GM18870 (cell line): ENCODE measurements at regions not wholly inside any gene's neighbourhood (a gene's known extent, or its start where the extent isn't known, plus 50 kb on each side); places are given as distances from the start of the nearest gene placed in this dataset.

Experiments
- ATAC-seq: cut with Tn5 transposase; IDR thresholded peaks from one replicate; pipeline ENCODE4 v1.9.1; 2021; ENCODE audit warnings: moderate library complexity; ENCODE audit not compliant: unreplicated experiment

- no peak for ATAC-seq
These were observed 141.5 kb upstream of the PDE10A start for GRCh38 chr6:165804331-165805066.

GRCh38 chr6:165800337-165800736, 137.3 kb upstream of the PDE10A start:
- no peak for ATAC-seq

- no peak for ATAC-seq
These were observed 136.5 kb upstream of the PDE10A start for GRCh38 chr6:165799391-165800153.

GRCh38 chr6:165798991-165799390, 135.9 kb upstream of the PDE10A start:
- ATAC-seq: no peak

GRCh38 chr6:165794179-165794601, 131.1 kb upstream of the PDE10A start:
- ATAC-seq: no peak

GRCh38 chr6:165793287-165793825, 130.3 kb upstream of the PDE10A start:
- ATAC-seq: no peak

GRCh38 chr6:165791876-165792437, 128.9 kb upstream of the PDE10A start:
- no peak for ATAC-seq

- no peak for ATAC-seq
These were observed 128.3 kb upstream of the PDE10A start for GRCh38 chr6:165791306-165791705.

- ATAC-seq: no peak
These were observed 119.8 kb upstream of the PDE10A start for GRCh38 chr6:165782812-165783211.

GRCh38 chr6:165782134-165782533, 119.1 kb upstream of the PDE10A start:
- ATAC-seq: no peak

- no peak for ATAC-seq
These were observed 114.6 kb upstream of the PDE10A start for GRCh38 chr6:165777680-165778079.

GRCh38 chr6:165776691-165777090, 113.7 kb upstream of the PDE10A start:
- ATAC-seq: no peak

- ATAC-seq: no peak
These were observed 112.7 kb upstream of the PDE10A start for GRCh38 chr6:165775721-165776120.

- ATAC-seq: no peak
These were observed 112.0 kb upstream of the PDE10A start for GRCh38 chr6:165774903-165775601.

- ATAC-seq: no peak
These were observed 107.5 kb upstream of the PDE10A start for GRCh38 chr6:165770397-165771082.

GRCh38 chr6:165769884-165770283, 106.8 kb upstream of the PDE10A start:
- no peak for ATAC-seq

- no peak for ATAC-seq
These were observed 106.4 kb upstream of the PDE10A start for GRCh38 chr6:165769401-165769800.

- ATAC-seq: no peak
These were observed 105.9 kb upstream of the PDE10A start for GRCh38 chr6:165768961-165769360.

GRCh38 chr6:165767228-165767627, 104.2 kb upstream of the PDE10A start:
- ATAC-seq: no peak

- no peak for ATAC-seq
These were observed 103.4 kb upstream of the PDE10A start for GRCh38 chr6:165766457-165766856.

- ATAC-seq: no peak
These were observed 103.0 kb upstream of the PDE10A start for GRCh38 chr6:165766026-165766425.
